ENCODE measurements at regions not wholly inside any gene's neighbourhood (a gene's known extent, or its start where the extent isn't known, plus 50 kb on each side); places are given as distances from the start of the nearest gene placed in this dataset.

- TF ChIP-seq POLR2AphosphoS5 (IDR thresholded peaks at IDR 0.05; ENCODE audit: low read depth, low read length) (no peak), PAX5 (IDR thresholded peaks at IDR 0.05; ENCODE audit: insufficient read depth, low read length, severe bottlenecking) (no peak), SPI1 (IDR thresholded peaks at IDR 0.05; ENCODE audit: low read depth, low read length) (no peak), POLR2A (IDR thresholded peaks at IDR 0.05; ENCODE audit: low read depth, low read length) (no peak), TAF1 (IDR thresholded peaks at IDR 0.05; ENCODE audit: low read depth, low read length) (no peak)
Measured at GRCh38 chr12:67826946-67827720, 162.1 kb upstream of the IFNG-AS1 start.
